GM12891 (cell line): ENCODE measurements at regions not wholly inside any gene's neighbourhood (a gene's known extent, or its start where the extent isn't known, plus 50 kb on each side); places are given as distances from the start of the nearest gene placed in this dataset.

Experiments used
- PAX5 ChIP-seq: IDR thresholded peaks from 2 replicates; pipeline ENCODE4 v1.6.1; 2011; ENCODE audit warnings: low read length, moderate library complexity, mild to moderate bottlenecking; ENCODE audit not compliant: insufficient read depth, severe bottlenecking
- POLR2A ChIP-seq: IDR thresholded peaks from 2 replicates; pipeline ENCODE4 v1.6.1; 2011; ENCODE audit warnings: low read depth, low read length, control low read depth
- POLR2AphosphoS5 ChIP-seq: IDR thresholded peaks from 2 replicates; pipeline ENCODE4 v1.6.1; 2011; ENCODE audit warnings: low read depth, low read length, control low read depth
- POU2F2 ChIP-seq: IDR thresholded peaks from 2 replicates; pipeline ENCODE4 v1.6.1; 2011; ENCODE audit warnings: low read depth, mild to moderate bottlenecking, control low read depth, low read length, moderate library complexity

GRCh38 chr3:104856741-104857140, 510.0 kb upstream of the ALCAM start:
- TF ChIP-seq POLR2AphosphoS5 (no peak), POLR2A (no peak), PAX5 (no peak), POU2F2 (no peak)
